ENCODE measurements at regions not wholly inside any gene's neighbourhood (a gene's known extent, or its start where the extent isn't known, plus 50 kb on each side); places are given as distances from the start of the nearest gene placed in this dataset.
"Not testable (repeated sequence)": the region's sequence is repeated elsewhere in the genome, so short reads cannot be mapped to it uniquely, and the experiment has no call there.

DNA sequence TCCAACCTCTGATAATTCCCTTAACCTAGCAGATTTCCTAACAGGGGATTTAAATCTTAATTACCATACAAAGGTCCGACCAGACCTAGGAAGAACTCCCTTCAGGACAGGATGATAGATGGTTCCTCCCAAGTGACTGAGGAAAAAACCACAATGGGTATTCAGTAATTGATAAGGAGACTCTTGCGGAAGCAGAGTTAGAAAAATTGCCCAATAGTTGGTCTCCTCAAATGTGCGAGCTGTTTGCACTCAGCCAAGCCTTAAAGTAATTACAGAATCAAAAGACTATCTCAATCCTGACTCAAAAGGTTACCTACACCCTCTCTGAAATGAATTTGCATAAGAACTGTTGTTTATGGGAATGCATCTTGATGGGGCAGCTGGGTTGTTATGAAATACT is 350.7 kb downstream of the DAD1 start:
- not testable (repeated sequence) for DNase-seq

DNA sequence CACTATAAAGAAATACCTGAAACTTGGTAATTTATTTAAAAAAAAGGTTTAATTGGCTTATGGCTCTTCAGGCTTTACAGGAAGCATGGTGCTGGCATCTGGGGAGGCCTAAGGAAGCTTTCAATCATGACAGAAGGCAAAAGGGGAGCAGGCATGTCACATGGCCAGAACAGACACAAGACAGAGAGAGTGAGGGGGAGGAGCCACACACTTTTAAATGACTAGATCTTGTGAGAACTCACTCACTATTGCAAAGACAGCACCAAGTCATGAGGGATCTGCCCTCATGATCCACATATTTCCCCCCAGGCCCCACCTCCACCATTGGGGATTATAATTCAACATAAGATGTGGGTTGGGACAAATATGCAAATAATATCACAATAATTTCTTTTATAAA is 355.6 kb downstream of the DAD1 start:
- DNase-seq: no peak

DNA sequence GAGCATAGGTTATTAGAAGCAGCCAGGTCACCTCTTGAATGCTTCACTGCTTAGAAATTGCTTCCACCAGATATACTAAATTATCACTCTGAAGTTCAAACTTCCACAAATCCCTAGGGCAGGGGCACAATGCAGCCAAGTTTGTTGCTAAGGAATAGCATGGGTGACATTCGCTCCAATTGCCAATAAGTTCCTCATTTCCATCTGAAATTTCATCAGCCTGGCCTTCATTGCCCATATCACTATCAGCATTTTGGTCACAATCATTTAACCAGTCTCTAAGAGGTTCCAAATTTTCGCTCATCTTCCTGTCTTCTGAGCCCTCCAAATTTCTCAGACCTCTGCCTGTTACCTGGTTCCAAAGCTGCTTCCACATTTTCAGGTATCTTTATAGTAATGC is 356.1 kb downstream of the DAD1 start:
- no peak for DNase-seq

DNA sequence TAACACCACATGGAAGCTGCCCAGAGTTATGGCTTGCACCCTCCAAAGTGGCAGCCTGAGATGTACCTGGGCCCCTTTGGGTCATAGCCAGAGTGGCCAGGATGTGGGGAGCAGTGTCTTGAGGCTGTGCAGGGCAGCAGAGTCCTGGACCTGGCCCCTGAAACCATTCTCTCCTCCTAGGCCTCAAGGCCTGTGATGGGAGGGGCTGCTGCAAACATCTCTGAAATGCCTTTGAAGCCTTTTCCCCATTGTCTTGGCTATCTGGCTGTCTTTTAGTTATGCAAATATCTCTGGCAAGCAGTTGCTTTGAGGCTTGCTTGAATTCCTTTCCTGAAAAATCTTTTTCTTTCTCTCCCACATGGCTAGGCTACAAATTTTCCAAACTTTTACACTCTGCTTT is 356.5 kb downstream of the DAD1 start:
- DNase-seq: no peak

DNA sequence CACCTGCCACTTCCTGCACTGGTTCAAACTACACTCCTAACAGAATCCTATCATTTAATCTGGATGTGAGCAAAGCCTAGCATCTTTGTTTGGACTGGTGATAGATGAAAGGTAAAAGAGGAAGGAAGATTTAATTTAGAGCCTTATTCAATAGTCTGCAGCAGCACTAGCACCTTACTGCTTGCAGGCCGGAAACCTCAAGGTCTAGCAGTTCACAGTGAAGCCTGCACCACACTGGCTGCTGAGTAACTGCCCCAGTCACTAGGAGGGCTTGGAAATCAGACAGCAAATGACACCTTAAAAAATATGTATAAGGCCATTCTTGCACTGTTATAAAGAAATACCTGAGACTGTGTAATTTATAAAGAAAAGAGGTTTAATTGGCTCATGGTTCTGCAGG is 358.0 kb downstream of the DAD1 start:
- DNase-seq: no peak

DNA sequence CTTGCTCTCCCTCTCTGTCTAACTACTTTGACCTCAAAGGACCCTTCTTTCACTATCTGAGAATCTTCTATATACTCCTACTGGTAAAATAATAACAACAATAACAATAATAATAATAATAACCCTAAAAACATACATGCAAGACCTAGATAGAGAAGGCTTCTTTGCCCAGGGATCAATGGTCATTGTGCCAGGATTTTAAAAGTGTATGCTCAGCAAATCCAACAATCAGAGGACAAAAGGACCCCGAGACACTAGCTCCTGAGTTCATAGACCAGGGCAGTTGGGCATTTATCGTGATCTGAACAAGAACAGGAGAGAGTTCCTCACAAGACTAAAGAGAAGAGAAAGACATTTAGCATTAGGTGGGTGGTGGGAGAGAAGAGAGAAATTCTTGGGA is 358.5 kb downstream of the DAD1 start:
- DNase-seq: no peak

DNA sequence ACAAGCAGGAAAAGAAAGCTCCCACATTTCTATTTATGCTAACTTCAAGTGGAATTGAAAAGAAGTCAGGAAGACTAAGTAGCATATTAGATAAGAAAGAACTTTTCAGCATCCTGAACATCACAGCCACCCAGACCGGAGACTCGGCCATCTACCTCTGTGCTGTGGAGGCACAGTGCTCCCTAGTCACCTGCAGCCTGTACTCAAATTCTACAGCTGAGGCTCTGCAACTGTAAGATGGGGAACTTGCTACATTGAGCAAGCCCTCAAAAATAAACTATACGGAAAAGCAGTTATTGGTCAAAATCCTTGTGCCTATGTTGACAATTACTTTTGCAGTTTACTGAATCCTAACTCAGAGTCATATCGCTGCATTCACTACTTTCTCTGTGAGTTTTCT is 361.9 kb downstream of the DAD1 start:
- DNase-seq: no peak

DNA sequence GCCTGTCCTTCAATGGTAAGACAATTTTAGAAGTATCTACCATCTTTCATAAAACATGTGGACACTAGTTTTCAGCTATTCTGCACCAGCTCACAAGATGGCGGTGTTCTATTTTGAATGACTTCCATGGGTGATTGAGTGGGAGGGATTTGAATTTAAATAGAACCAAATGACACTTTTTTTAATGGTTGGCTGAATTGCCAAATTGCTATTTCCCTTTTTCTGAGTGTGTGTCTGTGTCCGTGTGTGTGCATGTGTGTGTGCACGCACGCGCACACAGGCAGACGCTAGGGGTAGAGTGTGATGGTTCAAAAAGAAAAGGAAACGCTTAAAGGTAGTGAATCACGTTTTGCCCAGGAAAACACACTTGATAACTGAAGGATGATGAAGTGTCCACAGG is 362.6 kb downstream of the DAD1 start:
- DNase-seq: no peak

DNA sequence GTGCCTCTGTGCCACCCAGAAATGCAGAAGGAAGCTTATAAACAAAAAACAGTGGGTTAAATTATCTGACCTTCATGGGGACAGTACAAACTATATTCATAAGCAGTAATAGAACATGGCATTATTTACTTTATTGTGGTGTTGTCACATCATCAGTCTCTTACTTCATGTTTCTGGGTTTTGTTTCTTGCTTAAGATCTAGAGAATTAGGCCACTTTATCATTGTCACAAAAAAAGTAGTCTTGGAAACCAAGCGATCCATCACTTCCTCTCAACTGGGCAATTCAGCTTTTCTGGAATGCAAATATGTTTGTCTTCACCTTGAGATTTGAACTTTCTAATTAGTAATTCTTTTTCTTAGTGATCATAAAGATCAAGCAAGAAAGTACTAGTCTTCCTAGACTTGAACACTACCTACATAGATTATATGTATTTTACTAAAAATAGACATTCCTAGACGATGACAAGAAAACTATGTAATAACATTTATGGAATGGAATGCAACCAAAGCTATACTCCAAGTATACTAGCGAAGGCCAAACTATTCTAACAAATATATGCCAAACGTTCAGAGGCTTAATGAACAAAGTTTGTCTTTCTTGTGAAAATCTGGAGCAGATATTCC is 363.4 kb downstream of the DAD1 start:
- DNase-seq: no peak

DNA sequence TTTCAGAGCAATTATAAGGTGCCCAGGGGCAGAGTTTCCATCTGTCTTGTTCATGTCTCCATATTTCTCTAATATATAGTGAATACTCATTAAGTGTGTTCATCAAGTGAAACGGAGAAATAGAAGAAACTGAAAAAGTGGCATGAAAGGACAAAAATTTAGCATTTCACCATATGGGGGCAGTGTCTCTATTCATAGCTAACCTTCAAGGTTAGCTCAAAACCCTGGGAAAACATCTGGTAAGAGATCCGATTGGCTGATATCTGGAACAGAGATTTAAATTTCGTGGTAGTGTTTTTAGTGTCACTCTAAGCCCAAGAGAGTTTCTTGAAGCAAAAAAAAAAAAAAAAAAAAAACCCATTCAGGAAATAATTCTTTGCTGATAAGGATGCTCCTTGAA is 367.5 kb downstream of the DAD1 start:
- DNase-seq: no peak

DNA sequence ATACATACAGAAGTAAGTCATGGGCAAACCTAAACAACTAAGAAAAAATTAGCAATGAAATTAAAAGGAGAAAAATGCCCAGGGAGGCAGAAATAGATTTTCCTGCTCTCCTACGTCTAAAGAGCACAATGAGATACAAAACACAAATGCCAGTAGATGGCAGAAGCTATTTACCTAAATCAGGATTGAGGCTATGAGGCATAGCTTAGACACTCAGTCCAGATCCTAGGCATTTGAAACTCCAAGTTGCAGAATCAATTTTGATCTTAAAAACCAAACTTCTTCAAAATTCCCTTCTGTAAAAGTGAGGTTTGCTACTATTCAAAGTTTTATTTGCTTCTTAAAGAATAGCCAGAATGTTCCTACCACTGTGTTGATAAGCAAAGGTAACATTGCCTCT is 368.6 kb downstream of the DAD1 start:
- DNase-seq: no peak

DNA sequence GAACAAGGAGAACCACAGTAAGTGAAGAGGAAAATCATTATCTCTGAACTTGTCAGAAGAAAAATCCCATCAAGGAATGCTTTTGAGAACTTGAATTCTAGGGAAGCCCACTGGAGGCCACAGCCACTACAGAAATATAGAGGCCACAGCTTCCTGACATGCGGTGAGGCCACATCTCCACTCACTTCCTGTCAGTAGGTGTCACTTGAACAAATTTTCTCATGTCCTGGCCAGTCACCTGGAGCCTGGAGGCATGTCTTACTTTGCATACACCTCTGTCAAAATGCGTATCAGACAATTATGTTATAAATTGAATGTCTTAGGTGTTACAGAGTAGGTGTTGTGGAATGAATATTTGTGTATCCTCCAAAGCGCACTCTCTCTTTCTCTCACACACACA is 370.3 kb downstream of the DAD1 start:
- DNase-seq: no peak

DNA sequence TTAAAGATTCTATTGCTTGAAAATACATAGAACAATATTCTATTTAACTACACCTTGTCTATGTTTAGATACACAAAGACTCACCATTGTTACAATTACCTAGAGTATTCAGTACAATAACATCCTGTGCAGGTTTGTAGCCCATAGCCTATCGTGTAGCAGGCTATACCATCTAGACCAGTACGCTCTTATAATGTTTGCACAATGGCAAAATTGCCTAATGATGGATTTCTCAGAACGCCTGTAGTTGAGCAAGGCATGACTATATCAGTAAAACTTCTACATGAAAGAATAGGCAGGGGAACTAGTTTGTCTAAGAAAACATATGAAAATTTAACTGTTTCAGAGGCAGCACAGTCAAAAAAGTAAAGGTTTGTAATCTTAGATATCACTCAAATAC is 375.9 kb downstream of the DAD1 start:
- no peak for DNase-seq

DNA sequence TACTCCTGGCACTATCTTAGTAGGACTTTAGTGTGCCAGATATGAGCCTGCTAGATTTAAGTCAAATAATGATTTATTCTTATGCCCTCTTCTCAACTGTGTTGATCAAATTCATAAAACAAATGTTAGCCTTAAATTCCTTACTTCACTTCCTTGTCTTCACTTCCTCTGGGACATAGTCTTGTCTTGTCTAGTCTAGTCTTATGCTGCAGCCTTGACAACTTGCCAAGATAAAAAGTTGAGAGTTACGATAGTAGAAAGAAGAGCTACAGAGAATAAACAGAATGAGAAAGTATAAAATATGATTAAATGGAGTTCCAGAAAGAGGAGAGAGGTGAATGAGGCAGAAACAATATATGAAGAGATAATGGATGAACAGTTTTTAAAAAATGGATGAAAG is 378.1 kb downstream of the DAD1 start:
- DNase-seq: no peak

DNA sequence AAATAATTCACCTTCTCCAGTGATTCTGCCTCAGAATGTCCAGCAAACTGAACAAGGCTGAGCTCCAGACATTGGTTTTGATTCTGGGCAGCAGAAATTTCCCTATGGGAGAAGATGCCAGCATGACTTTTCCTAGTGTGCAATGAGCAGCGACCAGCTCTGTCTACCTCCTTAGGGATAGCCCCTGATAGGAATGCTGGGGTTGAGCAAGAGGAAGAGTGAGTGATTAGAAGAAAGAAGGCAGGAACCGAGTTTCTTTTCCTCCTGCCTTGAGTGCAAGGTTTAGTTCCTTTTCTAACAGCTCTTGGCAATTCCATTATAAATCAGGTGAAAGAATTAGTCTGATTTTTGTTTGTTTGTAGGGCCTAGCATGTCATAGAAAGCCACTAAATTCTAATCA is 379.0 kb downstream of the DAD1 start:
- no peak for DNase-seq

DNA sequence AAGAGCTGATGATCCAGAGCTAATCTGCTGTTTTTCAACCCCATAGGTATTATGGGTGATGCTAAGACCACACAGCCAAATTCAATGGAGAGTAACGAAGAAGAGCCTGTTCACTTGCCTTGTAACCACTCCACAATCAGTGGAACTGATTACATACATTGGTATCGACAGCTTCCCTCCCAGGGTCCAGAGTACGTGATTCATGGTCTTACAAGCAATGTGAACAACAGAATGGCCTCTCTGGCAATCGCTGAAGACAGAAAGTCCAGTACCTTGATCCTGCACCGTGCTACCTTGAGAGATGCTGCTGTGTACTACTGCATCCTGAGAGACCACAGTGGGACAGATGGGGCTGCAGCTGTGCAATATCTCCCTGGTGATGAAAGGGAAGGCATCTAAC is 386.0 kb downstream of the DAD1 start:
- DNase-seq: no peak

DNA sequence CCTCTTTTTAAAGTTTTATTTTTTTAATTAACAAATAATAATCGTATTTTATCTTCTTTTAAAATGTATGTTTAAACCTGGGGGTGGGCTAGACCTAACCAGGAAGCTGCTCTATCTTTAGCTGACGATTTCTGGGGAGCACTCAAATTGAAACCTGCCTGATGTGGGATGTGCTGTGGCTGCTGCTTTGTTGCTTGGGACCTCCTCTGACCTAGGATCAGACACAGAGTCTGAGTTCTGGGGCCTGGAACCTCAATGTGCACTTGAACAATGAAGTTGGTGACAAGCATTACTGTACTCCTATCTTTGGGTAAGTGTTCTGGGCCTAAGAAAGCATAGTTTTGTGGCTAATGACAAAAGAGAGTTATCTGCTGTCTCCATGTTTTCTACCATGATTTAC is 386.7 kb downstream of the DAD1 start:
- DNase-seq: no peak

DNA sequence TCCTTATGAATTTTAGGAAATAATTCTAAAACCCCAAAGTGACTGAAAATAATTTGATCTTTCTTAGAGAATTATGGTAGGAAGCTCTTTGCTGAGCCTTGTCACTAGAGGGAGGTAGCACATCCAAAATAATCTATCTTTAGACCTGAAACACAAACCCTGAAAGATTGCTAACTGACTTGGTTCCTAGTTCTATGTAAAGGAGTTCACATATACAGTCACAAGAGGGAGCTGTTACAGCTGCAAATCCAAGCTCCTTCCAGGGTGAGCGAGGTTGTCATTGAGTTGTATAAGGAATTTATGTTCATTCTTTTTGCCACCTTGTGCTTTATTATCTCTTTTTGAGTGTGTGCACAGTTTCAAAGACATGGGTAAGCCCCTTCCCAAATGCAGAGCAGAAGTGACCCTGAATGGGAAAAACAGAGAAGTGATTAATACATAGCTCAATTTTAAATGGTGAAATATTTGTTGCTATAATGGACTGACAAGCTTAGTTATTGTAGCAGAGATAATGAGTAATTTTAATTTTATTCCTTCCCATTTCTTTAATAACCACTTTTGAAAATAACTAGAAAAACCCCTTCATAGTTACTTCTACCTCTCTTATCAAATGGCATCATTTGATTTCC is 387.9 kb downstream of the DAD1 start:
- peak; percentile 17 for DNase-seq

DNA sequence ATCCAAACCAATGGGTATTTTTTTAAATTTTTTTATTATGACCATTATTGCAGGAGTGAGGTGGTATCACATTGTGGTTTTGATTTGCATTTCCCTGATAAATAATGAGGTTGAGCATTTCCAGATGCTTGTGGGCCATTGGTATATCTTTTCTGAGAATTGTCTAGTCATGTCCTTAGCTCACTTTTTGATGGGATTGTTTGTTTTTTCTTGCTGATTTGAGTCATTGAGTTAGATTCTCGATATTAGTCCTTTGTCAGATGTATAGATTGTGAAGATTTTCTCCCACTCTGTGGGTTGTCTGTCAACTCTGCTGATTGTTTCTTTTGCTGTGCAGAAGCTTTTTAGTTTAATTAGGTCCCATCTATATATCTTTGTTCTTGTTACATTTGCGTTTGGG is 388.9 kb downstream of the DAD1 start:
- DNase-seq: not testable (repeated sequence)

DNA sequence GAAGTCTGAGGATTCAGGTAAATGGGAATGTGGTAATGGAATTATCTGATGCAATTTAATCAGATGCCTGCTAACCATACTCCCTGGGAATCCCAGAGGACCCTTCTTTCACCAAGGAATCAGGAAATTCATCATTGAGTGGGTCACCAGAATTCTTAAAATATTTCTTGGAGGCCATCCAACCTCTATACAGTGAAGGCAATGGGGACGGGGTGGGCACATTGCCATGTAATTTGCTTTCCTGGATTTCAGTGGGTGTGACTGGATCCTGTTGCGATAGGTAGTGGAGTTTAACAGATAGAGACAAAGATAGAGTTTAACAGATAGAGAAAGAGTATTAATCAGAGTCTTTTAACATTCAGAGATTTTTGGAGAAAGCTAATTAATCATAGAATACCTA is 394.4 kb downstream of the DAD1 start:
- no peak for DNase-seq

DNA sequence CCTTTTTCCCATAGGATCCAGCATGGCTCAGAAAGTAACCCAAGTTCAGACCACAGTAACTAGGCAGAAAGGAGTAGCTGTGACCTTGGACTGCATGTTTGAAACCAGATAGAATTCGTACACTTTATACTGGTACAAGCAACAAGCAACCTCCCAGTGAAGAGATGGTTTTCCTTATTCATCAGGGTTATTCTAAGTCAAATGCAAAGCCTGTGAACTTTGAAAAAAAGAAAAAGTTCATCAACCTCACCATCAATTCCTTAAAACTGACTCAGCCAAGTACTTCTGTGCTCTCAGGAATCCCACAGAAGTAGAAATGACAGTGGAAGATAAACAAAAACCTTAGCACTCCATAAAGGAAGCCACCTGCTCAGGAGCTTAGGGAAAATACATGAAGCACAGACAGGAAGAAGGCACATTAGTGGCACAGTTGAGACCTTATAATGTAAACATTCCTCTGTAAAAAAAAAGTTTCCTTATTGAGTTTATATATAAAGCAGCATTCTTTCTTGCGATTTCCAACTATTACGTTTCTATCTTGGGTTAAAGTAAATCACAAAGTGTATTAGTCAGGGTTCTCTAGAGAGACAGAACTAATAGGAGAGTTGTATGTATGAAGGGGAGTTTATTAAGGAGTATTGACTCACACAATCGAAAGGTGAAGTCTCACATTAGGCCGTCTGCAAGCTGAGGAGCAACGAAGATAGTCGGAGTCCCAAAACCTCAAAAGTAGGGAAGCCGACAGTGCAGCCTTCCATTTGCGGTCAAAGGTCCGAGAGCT is 398.4 kb downstream of the DAD1 start:
- DNase-seq: no peak

DNA sequence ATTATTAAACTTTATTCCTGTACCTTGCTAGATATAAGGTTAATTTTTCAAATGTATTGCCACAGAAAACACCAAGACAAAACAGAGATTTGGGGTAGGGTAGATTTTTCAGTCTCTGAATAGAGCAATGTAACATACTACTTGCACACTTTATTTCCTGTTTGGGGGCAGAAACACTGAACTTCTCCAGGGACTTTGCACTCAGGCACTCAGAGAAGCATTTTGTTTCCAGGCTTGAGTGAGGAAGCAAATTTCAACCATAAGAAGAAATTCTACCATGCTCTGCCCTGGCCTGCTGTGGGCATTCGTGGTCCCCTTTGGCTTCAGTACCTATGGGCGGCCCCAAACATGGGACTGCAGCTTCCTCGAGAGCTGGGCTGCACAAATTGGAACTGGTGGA is 399.1 kb downstream of the DAD1 start:
- no peak for DNase-seq

DNA sequence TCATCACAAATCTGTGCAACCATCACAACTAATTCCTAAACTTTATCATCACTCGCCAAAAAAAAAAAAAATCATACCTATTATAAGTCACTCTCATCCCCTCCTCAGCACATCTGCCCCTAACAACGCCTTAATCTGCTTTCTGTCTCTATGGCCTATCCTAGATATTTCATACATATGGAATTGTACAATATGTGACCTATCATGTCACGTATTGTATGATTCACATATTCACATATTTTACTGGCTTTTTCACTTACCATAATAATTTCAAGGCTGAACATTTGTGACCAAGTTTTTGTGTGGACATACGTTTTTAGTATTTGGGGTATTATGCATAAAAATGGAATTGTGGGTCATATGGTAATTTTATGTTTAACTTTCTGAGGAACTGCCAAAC is 400.7 kb downstream of the DAD1 start:
- DNase-seq: no peak

DNA sequence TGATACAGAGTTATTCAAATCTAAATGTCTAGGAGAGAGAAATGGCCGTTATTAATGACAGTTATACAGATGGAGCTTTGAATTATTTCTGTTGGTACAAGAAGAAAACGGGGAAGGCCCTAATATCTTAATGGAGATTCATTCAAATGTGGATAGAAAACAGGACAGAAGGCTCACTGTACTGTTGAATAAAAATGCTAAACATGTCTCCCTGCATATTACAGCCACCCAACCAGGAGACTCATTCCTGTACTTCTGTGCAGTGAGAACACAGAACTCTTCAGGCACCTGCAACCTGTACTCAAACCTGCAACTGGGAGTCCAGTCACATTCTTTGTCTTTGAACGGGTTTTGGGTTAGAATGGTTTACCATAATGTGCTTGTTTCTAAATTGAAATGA is 403.2 kb downstream of the DAD1 start:
- no peak for DNase-seq
